ENCODE measurements at regions not wholly inside any gene's neighbourhood (a gene's known extent, or its start where the extent isn't known, plus 50 kb on each side); places are given as distances from the start of the nearest gene placed in this dataset.
A peak's percentile ranks its signal among the peaks of the same experiment; 100 is the strongest.

GRCh38 chrX:144790148-144790547, 457.2 kb upstream of the SPANXN1 start:
- DNase-seq (ENCODE audit: insufficient read length, low spot score) (no peak), FAIRE-seq (no peak)

DNA sequence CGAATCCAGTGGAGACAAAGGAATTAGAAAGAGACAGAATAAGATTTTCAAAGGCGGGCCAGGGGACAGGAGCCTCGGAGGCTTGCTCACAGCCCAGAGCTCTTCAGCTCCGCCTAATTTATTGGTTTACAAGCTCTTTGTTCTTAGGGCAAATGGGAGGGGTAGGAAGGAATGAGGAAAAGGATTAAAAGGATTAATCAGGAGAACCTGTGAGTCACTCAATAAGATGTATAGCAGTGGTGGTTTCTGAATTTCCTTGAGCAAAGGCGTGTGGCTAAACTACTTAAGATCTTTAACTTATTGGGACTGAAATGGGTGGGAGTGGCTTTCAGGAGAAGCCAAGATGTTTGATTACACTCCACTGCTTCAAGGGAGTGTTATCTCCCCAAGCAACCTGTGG, 456.0 kb upstream of the SPANXN1 start:
- FAIRE-seq: no peak
- no peak for DNase-seq (ENCODE audit: insufficient read length, low spot score)

GRCh38 chrX:144798972-144799371, 448.3 kb upstream of the SPANXN1 start:
- FAIRE-seq (no peak), DNase-seq (ENCODE audit: insufficient read length, low spot score) (no peak)

GRCh38 chrX:144801786-144802185, 445.5 kb upstream of the SPANXN1 start:
- no peak for FAIRE-seq
- DNase-seq (ENCODE audit: insufficient read length, low spot score): peak; percentile 2

DNA sequence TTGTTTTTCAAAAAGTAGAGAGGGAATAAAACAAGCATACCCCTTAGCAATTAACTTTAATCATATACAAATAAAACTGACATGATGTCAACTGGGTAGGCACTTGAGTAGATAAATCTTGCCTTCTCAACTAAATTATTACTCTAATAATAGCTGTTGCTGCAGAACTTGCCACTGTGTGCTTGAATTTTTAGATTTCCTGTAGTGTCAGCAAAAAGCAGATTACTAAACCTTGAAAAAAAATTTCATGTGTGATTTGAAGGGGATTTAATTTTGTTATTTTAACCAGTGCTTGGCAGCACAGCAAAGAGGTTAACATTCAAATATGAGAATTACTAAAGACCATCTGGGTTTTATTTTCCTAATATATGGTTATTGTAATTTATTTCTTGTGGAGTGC, 438.3 kb upstream of the SPANXN1 start:
- FAIRE-seq: no peak
- no peak for DNase-seq (ENCODE audit: insufficient read length, low spot score)

DNA sequence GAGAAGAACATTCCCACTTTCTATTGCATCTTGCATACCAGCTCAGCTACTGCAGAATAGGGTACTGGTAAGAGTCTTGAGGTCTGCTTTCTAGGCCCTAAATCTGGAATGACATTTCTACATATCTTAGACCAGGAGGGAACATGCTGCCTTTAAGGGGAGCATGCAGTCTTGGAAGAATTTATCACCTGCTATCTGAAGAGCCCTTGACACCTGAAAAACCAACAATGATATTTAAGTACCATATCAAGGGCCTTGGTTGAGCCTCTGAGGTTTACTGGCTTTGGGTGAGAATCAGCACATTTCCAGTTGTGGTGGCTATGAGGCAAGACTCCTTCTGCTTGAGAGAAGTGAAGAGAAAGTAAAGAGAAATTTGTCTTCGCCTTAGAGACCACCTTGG, 436.8 kb upstream of the SPANXN1 start:
- DNase-seq (ENCODE audit: insufficient read length, low spot score): no peak
- FAIRE-seq: no peak

GRCh38 chrX:144819406-144819805, 427.9 kb upstream of the SPANXN1 start:
- FAIRE-seq: no peak

DNA sequence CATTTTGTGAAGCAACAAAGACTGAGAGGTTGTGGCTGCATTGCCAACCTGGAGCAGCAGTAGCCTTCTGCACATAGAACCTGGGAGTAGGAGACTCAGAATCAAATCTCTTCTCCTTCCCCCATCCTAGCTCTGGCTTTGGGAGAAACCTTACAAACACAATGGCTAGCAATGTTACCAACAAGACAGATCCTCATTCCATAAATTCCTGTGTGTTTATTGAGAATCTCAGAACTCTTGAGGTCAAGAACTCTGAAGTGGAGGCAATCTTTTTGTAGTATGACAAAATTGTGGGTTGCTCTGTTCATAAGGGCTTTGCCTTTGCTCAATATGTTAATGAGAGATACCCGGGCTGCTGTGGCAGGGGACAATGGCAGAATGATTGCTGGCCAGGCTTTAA, 406.7 kb upstream of the SPANXN1 start:
- FAIRE-seq: no peak
- no peak for DNase-seq (ENCODE audit: insufficient read length, low spot score)

More at GRCh38 chrX:144819406-144819805, 427.9 kb upstream of the SPANXN1 start:
- no peak for DNase-seq (ENCODE audit: insufficient read length, low spot score)

DNA sequence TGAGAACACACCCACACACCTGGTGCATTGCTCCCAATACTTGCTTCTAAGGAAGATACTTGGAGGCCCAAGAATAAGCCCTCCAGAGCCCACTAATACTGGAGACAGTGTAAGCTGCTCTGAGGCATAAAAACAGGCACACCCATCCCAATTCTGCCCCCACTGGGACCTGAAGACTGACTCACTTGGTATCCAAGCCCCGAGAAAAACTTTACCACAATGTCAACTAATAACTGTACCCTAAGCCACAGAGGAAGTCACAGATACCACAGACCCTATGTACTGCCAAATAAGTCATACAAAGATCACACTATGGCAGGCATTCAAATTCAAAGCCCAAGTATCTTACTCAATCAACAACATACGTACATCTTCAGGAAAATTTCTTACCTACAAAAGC, 398.2 kb upstream of the SPANXN1 start:
- DNase-seq (ENCODE audit: insufficient read length, low spot score) (no peak), FAIRE-seq (no peak)

DNA sequence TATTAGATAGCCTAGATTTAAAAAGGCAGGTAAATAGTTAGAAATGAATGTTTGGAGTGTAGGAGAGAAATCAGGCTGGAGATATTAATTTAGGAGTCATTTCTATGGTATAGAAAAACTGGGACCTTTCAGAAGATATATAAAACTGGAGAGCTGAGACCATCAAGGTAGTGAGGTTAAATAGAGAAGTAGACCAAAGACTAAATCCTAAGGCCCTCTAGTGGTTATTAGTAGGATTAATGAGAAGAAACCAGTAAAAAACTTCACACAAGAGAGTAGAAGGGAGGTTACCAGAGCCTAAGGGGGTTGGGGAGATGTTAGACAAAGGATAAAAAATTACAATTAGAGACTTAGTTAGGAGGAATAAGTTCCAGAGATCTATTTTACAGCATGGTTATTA, 351.0 kb upstream of the SPANXN1 start:
- FAIRE-seq: no peak
- no peak for DNase-seq (ENCODE audit: insufficient read length, low spot score)

DNA sequence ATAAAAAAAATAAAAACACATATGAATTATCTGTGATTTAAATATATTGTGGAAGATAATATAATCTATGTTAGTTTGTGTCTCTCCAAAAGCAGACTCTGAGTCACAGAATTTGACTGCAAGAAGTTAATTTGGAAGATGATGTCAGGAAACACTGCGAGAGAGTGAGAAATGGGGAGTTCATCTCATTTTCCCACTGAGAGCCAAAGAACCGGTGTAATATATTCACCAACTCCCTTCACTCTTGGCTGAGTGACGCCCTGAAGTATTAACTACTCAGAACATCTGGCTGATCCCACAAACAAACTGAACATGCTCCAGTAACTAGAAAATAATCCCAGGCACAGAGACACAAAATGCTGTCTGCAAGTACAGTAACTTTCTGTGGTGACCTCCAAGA, 345.8 kb upstream of the SPANXN1 start:
- FAIRE-seq (no peak), DNase-seq (ENCODE audit: insufficient read length, low spot score) (no peak)

GRCh38 chrX:144916785-144917184, 330.5 kb upstream of the SPANXN1 start:
- DNase-seq (ENCODE audit: insufficient read length, low spot score) (no peak), FAIRE-seq (no peak)

- FAIRE-seq: no peak
- DNase-seq (ENCODE audit: insufficient read length, low spot score): no peak
Observed at GRCh38 chrX:144918936-144919335, 328.4 kb upstream of the SPANXN1 start.

- FAIRE-seq (no peak), DNase-seq (ENCODE audit: insufficient read length, low spot score) (no peak)
Observed at GRCh38 chrX:144946666-144947065, 300.6 kb upstream of the SPANXN1 start.
